D341Med (cell line): ENCODE measurements at regions not wholly inside any gene's neighbourhood (a gene's known extent, or its start where the extent isn't known, plus 50 kb on each side); places are given as distances from the start of the nearest gene placed in this dataset.

Experiments
- DNase-seq: peaks from one replicate; pipeline ENCODE4 v3.0.0; 2012; ENCODE audit warnings: low spot score

DNA sequence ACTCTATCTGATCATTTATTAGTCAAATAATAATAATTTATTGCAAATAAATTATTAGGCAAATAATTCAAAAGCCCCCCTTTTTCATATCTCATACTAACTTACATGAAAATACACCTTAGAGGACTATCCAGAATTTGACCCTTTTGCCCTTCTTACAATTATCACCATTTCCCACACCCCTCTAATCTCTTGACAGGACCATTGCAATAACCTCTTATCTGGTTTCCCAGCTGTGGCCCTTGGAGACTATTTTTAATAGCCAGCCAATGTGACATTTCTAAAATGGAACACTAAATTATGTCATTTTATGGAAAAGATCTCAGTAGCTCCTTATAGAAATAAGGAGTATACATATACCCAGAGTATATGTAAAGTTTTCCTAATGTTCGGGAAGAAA, 588.4 kb upstream of the COX7C start:
- DNase-seq: no peak

DNA sequence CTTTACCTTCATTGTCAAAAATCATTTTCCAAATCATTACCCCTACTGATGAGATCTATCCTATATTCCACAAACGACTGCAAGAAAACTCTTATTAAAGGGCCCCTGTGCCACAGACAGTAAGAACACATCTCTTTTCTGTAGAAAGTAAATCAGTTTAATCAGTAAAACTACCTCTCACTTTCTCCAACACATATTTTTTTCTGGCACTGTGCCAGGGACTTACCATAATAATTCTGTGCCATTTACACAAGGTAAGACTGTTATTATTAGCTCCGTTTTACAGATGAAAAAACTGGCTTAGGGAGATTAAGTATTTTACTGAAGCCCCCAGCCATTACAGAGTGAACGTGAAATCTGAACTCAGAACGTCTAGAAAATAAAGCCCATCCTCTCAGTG, 587.0 kb upstream of the COX7C start:
- DNase-seq: no peak

DNA sequence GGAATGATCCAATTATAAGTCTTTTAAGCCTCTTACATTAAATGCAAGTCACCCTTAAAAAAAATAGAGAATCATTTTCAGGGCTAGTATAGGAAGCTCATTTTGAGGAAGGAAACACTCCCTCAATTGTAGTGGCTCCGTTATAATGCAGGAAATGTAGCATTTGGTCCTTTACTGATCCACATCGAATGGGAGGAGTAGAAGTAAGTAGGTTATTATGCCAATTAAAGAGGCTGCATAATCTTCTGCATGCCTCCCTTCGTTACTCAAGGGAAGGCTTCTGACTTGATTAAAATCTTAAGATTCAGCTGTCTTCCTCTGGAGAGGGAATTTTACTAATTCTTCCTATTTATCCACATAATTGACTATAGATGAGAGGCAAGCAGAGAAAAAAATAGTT, 579.2 kb upstream of the COX7C start:
- peak; percentile 36 for DNase-seq

DNA sequence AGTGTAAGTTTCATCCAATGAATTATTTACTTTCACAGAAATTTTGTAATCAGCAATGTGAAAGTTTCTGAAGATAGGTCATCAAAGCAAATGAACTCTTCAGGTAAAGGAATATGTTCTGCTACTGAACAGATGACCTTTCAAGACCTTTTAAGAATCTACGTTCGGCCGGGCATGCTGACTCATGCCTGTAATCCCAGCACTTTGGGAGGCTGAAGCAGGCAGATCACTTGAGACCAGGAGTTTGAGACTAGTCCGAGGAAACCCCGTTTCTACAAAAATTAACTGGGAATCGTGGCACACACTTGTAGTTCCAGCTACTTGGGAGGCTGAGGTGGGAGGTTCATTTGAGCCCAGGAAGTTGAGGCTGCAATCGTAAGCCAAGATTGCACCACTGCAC, 578.4 kb upstream of the COX7C start:
- no peak for DNase-seq

DNA sequence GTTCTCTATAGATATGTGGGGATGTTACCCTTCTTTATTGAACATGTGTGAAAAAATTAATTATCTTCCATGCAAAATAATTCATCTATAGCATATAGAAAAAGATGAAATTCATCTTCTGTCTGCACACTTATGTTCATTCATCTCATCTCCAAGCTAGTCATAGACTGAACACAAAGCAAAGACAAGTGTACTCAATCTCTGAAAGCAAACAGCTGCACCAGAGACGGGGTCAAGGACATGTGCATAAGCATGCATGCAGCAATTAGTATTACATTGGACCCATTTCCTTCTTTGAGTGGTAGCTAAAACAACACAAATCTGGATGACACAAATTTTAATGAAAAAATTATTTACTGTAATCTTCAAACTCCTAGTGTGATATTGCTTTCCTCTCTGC, 547.0 kb upstream of the COX7C start:
- DNase-seq: no peak

DNA sequence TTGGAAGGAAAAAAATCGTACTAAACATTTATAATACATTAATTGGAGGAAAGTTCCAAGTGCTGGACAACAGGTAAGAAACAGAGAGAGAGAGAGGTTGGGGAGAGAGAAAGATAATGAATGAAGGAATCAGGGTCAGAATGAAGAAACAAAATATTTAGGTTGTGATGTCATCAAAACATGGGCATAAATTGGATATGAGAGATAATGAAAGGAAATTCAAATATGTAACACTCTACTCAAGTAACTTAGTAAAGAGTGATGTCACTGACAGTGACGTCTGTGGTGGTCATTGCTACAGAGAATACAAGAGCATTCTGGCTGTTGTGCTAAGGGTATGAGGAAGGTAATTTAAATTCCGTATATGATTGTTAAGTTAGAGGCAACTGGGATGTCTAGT, 543.4 kb upstream of the COX7C start:
- DNase-seq: no peak

DNA sequence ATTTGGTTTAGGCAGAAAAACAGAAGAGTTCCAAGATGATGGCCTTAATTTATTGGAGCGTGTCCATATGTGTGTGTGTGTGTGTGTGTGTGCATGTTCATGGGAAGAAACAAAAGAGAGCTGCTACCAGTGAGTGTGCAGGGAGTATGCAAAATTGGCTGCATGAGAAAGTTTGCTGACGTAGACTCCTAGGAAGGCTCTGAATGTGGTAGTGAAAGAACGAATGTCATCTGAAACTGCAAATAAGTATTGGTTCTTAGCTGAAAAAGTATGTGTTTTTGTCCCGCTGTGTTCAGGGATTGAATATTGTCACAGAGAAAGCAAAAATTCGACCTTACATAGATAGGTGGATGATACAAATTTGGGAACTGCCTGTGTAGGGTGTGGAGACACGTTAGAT, 542.6 kb upstream of the COX7C start:
- no peak for DNase-seq

DNA sequence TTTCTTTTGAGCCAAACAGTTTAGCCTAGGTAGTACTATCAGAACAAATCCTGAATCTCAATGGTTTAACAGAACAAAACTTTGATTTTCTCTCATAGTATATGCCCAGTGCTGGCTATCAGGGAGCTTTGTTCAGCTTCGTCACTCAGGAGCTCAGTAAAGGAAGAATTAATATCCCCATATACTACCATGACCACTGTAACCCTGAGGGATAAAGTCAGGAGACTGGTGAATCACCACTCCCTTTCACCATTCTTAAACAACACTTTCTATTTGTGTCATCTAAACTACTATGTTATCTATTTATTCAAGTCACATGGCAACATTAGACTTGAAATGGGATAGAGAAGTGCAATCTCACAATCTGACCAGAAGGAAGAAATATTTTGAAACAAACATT, 522.6 kb upstream of the COX7C start:
- no peak for DNase-seq

DNA sequence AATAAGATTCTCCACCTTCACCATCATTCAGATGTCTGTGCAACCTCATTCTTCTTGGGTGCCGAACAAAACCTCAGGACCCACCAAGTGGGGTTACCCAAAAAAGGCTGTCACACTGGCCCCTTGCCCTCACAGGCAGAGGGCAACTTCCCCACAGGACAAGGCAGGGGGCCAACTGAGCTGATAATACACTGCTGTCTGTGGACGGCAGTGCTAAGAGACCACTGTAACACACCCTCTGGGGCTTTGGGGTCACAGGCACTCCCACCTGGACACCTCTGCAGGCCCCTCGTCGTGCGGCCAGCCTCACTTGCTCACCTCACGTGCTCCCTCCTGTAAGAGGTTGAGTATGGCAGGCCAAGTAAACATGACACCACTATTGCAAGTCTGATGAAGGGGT, 515.8 kb upstream of the COX7C start:
- no peak for DNase-seq

DNA sequence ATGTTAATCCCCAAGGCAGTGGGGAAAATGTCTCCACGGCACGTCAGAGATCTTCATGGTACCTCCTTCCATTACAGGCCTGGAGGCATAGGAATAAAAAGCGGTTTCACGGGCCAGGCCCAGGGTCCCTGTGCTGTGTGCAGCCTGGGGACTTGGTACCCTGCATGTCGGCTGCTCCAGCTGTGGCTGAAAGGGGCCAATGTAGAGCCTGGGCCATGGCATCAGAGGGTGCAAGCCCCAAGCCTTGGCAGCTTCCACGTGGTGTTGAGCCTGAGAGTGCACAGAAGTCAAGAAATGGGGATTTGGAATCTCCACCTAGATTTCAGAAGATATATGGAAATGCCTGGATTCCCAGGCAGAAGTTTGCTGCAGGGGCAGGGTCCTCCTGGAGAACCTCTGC, 508.9 kb upstream of the COX7C start:
- no peak for DNase-seq

DNA sequence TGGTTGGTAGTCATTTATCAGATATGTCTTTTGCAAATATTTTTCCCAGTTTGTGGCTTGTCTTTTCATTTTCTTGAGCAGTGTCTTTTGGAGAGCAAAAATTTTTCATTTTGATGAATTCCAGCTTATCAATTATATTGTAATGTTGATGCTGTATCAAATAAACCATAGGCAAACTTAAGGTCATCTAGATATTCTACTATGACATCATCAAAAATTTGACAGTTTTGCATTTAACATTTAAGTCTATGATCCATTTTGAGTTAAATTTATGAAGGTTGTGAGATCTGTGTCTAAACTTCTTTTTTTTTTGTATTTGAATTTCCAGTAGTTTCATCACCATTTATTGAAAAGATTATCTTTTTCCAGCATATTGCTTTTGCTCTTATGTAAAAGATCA, 505.5 kb upstream of the COX7C start:
- DNase-seq: no peak

DNA sequence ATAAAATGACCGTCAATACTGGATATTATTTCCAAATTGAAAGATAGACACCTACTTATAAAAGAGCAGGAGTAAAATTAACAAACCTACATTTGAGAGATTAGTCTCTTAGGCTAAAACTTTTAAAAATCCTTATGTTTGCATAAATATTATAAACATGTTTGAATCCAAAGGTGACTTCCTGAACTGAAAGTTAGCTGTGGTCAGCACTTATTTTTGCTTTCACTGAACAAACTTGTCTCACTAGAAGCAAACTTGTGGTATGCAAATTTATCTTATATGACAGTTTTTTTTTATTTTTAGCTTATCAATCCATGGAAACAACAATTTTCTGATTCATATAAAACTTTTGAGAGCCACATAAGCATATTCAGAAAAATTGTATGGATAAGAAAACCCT, 502.6 kb upstream of the COX7C start:
- DNase-seq: no peak

DNA sequence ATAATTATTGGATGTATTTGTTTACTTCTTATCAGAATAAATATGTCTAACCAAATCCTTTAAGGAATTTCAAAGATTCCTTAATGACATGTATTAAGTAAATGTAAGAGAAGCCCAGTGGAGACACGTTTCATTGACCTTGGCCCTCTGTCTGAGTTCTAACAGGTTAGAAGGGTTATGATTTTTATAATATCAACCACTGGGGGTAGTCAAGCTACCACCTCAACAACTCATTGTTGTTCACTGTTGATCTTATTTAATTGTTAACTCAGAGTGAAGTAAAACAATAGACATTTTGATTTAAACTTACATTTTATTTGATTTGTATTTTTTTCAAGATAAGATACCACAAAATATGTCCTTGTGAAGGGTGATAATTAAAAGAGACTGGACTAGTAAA, 499.2 kb upstream of the COX7C start:
- DNase-seq: peak; percentile 15

DNA sequence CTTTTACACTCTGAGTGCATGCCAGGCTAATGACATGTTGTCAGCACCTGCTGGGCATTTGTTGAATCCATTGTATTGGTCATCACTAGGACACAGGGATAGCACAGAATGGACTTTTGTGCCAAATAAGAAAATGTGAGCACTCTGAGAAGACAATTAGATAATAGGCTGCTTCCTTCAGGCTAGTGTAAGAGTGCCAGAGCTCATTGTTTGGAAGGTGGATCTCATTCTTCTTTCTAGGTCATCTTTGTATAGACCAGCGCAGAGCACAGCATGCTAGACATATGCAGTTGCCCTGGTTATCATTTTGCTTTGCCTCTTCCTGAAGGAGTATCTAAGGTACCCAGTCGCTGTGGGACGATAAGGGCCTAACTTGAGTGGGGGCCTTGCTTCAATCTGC, 493.4 kb upstream of the COX7C start:
- DNase-seq: no peak

DNA sequence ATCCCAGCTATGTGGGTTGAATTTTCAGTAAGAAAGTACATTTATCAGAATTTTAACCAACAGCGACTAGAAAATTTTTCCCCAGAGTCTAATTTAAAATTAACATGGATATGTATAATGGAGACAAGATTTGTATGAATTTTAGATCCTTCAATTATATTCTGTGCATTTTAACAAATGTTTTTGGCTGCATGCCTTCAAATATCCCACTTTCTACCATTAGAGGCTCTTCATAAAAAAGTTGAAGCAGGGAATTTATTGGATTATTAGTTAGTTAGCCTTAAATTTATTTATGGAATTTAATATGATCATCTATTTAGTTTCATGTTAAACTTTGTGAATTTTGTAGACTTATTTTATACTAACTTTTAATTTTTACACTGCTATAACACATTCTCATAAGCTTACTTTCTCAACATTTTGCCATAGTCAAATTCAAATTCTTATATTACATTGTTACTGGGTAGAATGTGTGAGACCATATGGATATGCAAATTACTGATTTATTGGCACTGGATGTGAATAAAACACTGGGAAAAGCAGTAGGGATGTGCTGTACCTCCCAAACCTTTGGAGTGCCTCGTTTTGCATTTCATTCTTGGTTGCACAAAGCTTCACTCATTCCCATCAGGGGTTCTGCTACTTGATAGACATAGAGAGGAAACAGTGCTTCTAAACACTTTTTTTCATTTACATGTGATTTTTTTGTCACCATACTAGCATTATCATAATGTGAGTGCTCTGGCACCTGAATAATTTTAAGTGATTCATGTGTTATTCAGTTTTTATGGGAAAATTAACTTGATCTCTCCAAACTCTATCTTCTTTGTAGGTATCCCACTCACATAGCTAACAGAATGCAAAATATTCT, 491.8 kb upstream of the COX7C start:
- DNase-seq: no peak

DNA sequence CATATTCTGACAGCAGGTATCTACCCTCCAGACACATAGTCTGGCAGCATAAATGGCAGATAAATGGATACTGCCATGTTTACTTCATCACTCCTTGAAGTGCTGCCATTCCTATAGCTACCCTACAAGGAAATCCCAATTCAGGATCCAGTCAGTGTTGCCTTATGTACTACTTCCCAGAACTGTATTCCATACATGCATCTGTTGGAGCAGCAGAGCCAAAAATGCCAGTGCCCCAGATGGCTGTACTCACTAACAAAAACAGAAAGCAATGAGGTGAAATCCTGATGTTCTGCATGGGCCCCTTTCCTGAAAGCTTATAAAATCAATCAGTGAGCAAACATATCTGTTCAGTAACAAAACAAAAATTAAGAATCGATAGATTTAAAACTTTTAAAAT, 490.0 kb upstream of the COX7C start:
- DNase-seq: no peak

DNA sequence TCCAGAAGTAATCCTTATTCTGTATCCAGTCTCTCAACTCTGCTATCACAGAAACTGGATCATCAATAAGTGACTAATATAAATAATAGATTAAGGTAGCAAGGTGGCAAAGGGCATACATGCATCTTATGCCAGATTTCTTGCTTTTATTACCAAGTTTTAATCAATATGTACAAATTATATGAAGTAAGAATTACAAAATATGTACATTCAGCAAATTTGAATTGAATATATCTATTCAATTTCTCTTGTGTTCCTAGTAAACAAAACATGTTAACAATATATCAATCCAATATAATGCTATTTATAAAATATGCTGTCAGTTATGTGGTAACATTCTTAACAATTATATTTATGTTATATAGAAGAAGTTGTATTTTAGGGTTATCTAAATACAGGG, 488.7 kb upstream of the COX7C start:
- no peak for DNase-seq

DNA sequence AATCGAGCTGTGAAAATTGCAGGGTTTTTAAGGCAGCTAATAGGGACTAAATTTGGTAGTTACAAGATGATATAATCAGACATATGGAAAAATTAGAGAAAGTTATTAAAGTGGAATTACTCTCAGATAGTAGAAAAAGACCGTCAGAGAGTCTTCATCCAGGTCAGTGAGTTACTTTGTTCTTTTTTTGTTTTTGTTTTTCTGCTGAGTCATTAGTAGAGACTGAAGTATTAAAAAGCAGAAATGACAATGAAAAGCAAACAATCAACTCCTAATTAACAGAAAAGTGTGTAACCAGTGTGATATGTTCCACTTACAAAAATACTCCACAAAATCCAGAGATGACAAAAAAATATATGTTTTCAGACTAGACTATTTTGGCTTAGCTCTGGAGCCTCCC, 480.4 kb upstream of the COX7C start:
- DNase-seq: no peak

DNA sequence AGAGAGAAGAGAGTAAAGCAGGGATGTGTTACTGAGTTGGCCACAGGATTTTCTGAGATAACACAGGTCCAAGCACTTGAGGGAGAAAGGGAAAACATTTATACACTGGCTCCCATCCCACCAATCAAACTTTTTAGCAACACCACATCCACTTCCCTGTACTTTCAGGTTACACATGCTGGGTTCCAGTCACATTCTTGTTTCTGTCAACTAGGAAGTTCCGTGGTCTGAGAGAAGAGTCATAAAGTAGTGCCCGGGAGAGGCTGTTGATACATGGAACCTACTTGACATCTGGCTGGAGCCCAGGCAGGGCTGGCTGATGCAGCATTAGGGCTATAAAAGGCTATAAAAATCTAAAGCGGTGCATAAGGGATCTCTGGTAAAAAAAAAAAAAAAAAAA, 473.9 kb upstream of the COX7C start:
- DNase-seq: no peak

DNA sequence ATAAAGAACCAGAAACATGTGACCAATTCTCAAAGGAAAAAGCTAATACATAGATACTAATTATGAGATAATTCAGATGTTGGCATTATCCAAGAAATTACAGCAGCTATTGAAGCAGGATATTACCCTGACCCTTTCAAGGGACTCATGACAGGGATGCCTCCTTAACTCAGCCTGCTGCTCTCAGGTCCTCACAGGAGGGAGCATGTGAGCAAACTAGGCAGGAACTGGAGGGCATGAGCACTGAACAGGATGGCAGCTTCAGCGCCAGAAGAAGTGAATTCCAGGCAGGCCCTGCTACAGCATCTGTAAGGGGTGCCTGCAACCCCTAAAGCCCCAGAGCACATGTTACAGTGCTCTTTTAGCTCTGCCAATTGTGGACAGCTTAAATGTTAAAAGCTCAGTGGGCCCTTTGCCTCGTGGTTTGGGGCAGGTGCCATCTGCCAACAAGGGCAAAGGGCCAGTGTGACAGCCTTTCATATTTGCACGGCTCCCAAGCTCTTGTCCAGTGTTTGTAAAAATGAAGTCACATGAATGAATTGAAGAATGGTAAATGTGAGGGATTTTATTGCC, 464.7 kb upstream of the COX7C start:
- DNase-seq: no peak

DNA sequence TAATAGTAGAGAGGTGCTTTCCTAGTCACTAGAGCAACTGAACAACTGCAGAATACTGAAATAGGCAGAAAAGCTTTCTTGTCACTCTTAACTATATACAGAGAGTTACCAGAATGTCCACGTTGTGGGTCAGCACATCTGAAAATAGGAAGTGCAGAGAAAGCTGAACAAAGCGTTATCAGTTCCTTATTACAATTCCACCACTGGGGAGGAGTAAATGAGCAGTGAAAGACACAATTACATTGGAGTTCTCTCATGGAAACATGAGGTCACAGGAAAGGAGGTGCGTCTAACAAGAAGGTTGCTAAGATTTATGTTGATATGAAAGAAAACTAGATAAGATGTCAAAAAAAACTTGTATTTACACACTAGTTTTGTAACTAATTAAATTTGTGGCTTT, 461.9 kb upstream of the COX7C start:
- DNase-seq: no peak

DNA sequence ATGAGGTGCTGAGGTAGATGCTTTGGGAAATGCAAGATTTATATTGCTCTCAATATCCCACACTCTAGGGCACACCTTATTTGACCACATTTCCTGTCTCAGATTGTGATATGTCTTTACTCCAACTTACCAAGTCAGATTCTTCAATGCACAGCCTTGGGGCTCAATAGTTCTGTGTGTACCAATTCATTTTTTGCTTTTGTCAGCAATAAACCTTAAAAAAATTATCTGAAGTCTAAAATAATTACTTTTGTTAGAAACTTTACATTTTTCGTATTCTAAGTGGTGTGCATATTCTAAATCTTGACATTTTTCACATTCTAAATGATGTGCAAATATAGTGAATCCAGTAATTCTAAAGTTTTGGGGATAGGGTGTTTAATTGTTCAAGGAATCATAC, 447.5 kb upstream of the COX7C start:
- no peak for DNase-seq

DNA sequence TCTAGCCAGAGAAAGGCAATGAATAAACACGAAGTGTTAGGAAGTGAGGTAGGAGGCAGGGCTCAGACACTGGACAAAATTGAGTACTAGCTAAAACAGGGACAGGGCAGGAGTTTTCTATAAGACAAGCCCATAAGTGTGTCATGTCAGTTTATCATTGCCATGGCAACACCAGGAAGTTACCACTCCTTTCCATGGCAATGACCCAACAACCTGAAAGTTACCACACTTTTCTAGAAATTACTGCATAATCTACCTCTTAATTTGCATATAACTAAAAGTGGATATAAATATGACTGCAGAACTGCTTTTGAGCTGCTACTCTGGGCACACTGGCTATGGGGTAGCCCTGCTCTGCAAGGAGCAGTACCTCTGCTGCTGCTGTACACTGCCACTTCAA, 442.5 kb upstream of the COX7C start:
- DNase-seq: no peak

DNA sequence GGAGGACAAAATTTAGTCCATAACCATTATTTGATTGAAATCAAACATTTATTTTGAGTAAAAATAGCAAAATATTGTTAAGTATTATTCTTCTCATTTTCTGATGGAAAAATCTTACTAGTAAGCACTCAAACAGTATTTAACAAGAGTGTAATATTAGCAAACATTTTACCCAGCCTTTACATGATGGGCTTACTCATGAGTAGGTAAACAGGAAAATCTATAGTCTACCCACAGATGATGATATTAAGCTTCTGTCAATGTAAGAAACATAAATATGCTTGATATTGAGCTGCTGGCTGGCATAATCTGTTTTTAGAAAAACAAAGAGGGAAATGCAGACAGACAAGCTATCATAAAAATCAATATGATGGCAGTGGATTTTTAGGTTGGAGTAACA, 418.5 kb upstream of the COX7C start:
- no peak for DNase-seq
